Keratinocyte (primary cell): ENCODE measurements at regions not wholly inside any gene's neighbourhood (a gene's known extent, or its start where the extent isn't known, plus 50 kb on each side); places are given as distances from the start of the nearest gene placed in this dataset.

Source experiments
- DNase-seq: peaks from one replicate; pipeline ENCODE4 v3.0.0-alpha.2; 2011; ENCODE audit warnings: low read depth, missing footprints, low spot score
- FAIRE-seq: peaks from 2 replicates; lab custom pipeline; 2011; peaks lifted over from hg19 to GRCh38; lab: Jason Lieb, UNC
- H2AFZ ChIP-seq: 2 replicates; pipeline ENCODE4 v1.6.0; 2012; ENCODE audit warnings: low read length, control low read depth, inconsistent platforms; ENCODE audit not compliant: control insufficient read depth
- H3K27ac ChIP-seq: 2 replicates; pipeline ENCODE4 v1.5.1; 2011; ENCODE audit warnings: low read length; ENCODE audit not compliant: control insufficient read depth, insufficient read depth
- H3K27me3 ChIP-seq: 3 replicates; pipeline ENCODE4 v1.6.0; 2011; ENCODE audit warnings: low read length; ENCODE audit not compliant: control insufficient read depth, insufficient read depth; ENCODE audit errors: extremely low read depth
- H3K36me3 ChIP-seq, 2 experiments: 2 replicates in 1 of 2; 3 replicates in 1 of 2; pipeline ENCODE4 v1.5.1; 2011; ENCODE audit warnings: low read length in 2 of 2, mild to moderate bottlenecking in 1 of 2; ENCODE audit not compliant: control insufficient read depth in 2 of 2, insufficient read depth in 2 of 2; ENCODE audit errors: extremely low read depth in 1 of 2
- H3K4me1 ChIP-seq: 3 replicates; pipeline ENCODE4 v1.5.1; 2011; ENCODE audit warnings: low read length; ENCODE audit not compliant: control insufficient read depth, insufficient read depth; ENCODE audit errors: extremely low read depth
- H3K4me2 ChIP-seq: 3 replicates; pipeline ENCODE4 v1.6.0; 2011; ENCODE audit warnings: low read depth, low read length; ENCODE audit not compliant: control insufficient read depth, insufficient read depth; ENCODE audit errors: extremely low read depth
- H3K4me3 ChIP-seq, 3 experiments: fragments of 200-600 bp in 1 of 3; sonication (generic) in 1 of 3; 2 replicates in 2 of 3; 3 replicates in 1 of 3; pipeline ENCODE4 v1.5.1; 2011 to 2016; ENCODE audit warnings: low read length in 3 of 3, mild to moderate bottlenecking in 3 of 3, control low read depth in 2 of 3, inconsistent platforms in 1 of 3, low read depth in 1 of 3, mixed read lengths in 1 of 3, mixed run types in 1 of 3, moderate library complexity in 1 of 3; ENCODE audit not compliant: control insufficient read depth in 2 of 3, insufficient read depth in 2 of 3; ENCODE audit errors: extremely low read depth in 1 of 3
- H3K79me2 ChIP-seq: 2 replicates; pipeline ENCODE4 v1.6.0; 2012; ENCODE audit warnings: low read length; ENCODE audit not compliant: control insufficient read depth, insufficient read depth
- H3K9ac ChIP-seq: 3 replicates; pipeline ENCODE4 v1.6.0; 2011; ENCODE audit warnings: low read length; ENCODE audit not compliant: control insufficient read depth, insufficient read depth; ENCODE audit errors: extremely low read depth
- H3K9me1 ChIP-seq: 3 replicates; pipeline ENCODE4 v1.6.0; 2011; ENCODE audit warnings: low read length; ENCODE audit not compliant: control insufficient read depth, insufficient read depth; ENCODE audit errors: extremely low read depth
- H3K9me3 ChIP-seq: 2 replicates; pipeline ENCODE4 v1.5.1; 2012; ENCODE audit warnings: low read depth, low read length; ENCODE audit not compliant: control insufficient read depth
- H4K20me1 ChIP-seq: 3 replicates; pipeline ENCODE4 v1.6.0; 2011; ENCODE audit warnings: low read length; ENCODE audit not compliant: control insufficient read depth, insufficient read depth; ENCODE audit errors: extremely low read depth
- CTCF ChIP-seq, 3 experiments: IDR thresholded peaks in 1 of 3; conservative IDR thresholded peaks in 1 of 3; optimal IDR thresholded peaks in 1 of 3; 2 replicates in 2 of 3; 3 replicates in 1 of 3; pipeline versions ENCODE3 to v1.5.1; 2011; ENCODE audit warnings: low read length in 3 of 3, mild to moderate bottlenecking in 3 of 3, moderate library complexity in 2 of 3, control low read depth in 1 of 3, inconsistent platforms in 1 of 3; ENCODE audit not compliant: insufficient read depth in 2 of 3; ENCODE audit errors: extremely low read depth in 1 of 3
- EZH2 ChIP-seq: IDR thresholded peaks from one replicate; pipeline ENCODE4 v1.6.1; 2012; ENCODE audit warnings: inconsistent platforms, mild to moderate bottlenecking, low read length, moderate library complexity
- dilution Hi-C: fragments of 300-500 bp; cut with MboI; formaldehyde crosslinking; loops from one replicate; pipeline ENCODE4 v1.7.0; 2020; ENCODE audit warnings: low sequenced_read_pairs; ENCODE audit not compliant: extremely low pct_ligation_motif_present

GRCh38 chr13:50690006-50690405 is 153.5 kb downstream of the DLEU7 start:
- no peak overlapping the region for H3K27ac ChIP-seq
- H3K9ac ChIP-seq = no peak overlapping the region
- no peaks in the 10 kb centered on the region for H3K9me3 ChIP-seq
- dilution Hi-C loops = no loop called here
- no peaks in the 10 kb centered on the region for H3K4me1 ChIP-seq
- no peak overlapping the region for H2AFZ ChIP-seq
- DNase-seq = no peak
- H3K4me2 ChIP-seq = no peak overlapping the region
- H3K27me3 ChIP-seq = no peaks in the 10 kb centered on the region
- no peaks in the 10 kb centered on the region for H4K20me1 ChIP-seq
- no peaks in the 10 kb centered on the region for H3K79me2 ChIP-seq
- TF ChIP-seq CTCF (optimal IDR thresholded peaks at IDR 0.05 in 1 of 3, IDR thresholded peaks at IDR 0.05 in 1 of 3, conservative IDR thresholded peaks at IDR 0.05 in 1 of 3; ENCODE audit: extremely low read depth in 1 of 3, insufficient read depth in 2 of 3, low read length in 3 of 3) (no peak), EZH2 (no peak)
- no peak overlapping the region for H3K4me3 ChIP-seq
- H3K36me3 ChIP-seq = no peaks in the 10 kb centered on the region
- no peak for FAIRE-seq
- H3K9me1 ChIP-seq = no peaks in the 10 kb centered on the region

- no peaks in the 10 kb centered on the region for H3K36me3 ChIP-seq
- dilution Hi-C loops = no loop called here
- H3K27me3 ChIP-seq = no peaks in the 10 kb centered on the region
- H3K4me2 ChIP-seq = no peak overlapping the region
- no peak overlapping the region for H3K9ac ChIP-seq
- H3K79me2 ChIP-seq = no peaks in the 10 kb centered on the region
- no peak for DNase-seq
- H3K27ac ChIP-seq = no peak overlapping the region
- no peaks in the 10 kb centered on the region for H3K9me1 ChIP-seq
- no peaks in the 10 kb centered on the region for H3K9me3 ChIP-seq
- H4K20me1 ChIP-seq = no peaks in the 10 kb centered on the region
- TF ChIP-seq EZH2 = no peak
- no peak for TF ChIP-seq CTCF (optimal IDR thresholded peaks at IDR 0.05 in 1 of 3, IDR thresholded peaks at IDR 0.05 in 1 of 3, conservative IDR thresholded peaks at IDR 0.05 in 1 of 3; ENCODE audit: extremely low read depth in 1 of 3, insufficient read depth in 2 of 3, low read length in 3 of 3)
- no peak for FAIRE-seq
- H3K4me1 ChIP-seq = no peaks in the 10 kb centered on the region
- H2AFZ ChIP-seq = no peak overlapping the region
- no peak overlapping the region for H3K4me3 ChIP-seq
Measured at GRCh38 chr13:50691176-50691680, 152.3 kb downstream of the DLEU7 start.
